NCI-H2081 (cell line): ENCODE measurements at regions not wholly inside any gene's neighbourhood (a gene's known extent, or its start where the extent isn't known, plus 50 kb on each side); places are given as distances from the start of the nearest gene placed in this dataset.
A peak's percentile ranks its signal among the peaks of the same experiment; 100 is the strongest.
"Not testable (repeated sequence)": the region's sequence is repeated elsewhere in the genome, so short reads cannot be mapped to it uniquely, and the experiment has no call there.

ENCODE experiments used
- DNase-seq, 2 experiments: peaks; one replicate each; lab custom pipeline; 2025; lab: John Stamatoyannopoulos, UW

- DNase-seq = no peak
These were observed 152.8 kb upstream of the ZBED5 start for GRCh38 chr11:11010624-11011127.

GRCh38 chr11:11009179-11009578 lies 151.3 kb upstream of the ZBED5 start:
- no peak for DNase-seq

- DNase-seq = no peak
These were observed 146.2 kb upstream of the ZBED5 start for GRCh38 chr11:11004069-11004468.

GRCh38 chr11:11003226-11003625 lies 145.4 kb upstream of the ZBED5 start:
- no peak for DNase-seq

- DNase-seq = no peak
These were observed 142.9 kb upstream of the ZBED5 start for GRCh38 chr11:11000579-11001283.

GRCh38 chr11:10998674-10999073 lies 140.8 kb upstream of the ZBED5 start:
- DNase-seq = no peak

GRCh38 chr11:10996678-10997077 lies 138.8 kb upstream of the ZBED5 start:
- no peak for DNase-seq

GRCh38 chr11:10993640-10994039 lies 135.8 kb upstream of the ZBED5 start:
- DNase-seq = no peak

- DNase-seq = no peak
These were observed 135.3 kb upstream of the ZBED5 start for GRCh38 chr11:10993186-10993585.

- peak; percentile 59 to 83 for DNase-seq
These were observed 133.5 kb upstream of the ZBED5 start for GRCh38 chr11:10991393-10991792.

GRCh38 chr11:10990637-10991193 lies 132.9 kb upstream of the ZBED5 start:
- DNase-seq = no peak

- DNase-seq = no peak
These were observed 132.3 kb upstream of the ZBED5 start for GRCh38 chr11:10990160-10990559.

GRCh38 chr11:10986006-10986405 lies 128.2 kb upstream of the ZBED5 start:
- no peak for DNase-seq

- DNase-seq = no peak
These were observed 126.9 kb upstream of the ZBED5 start for GRCh38 chr11:10984742-10985141.

GRCh38 chr11:10984250-10984649 lies 126.4 kb upstream of the ZBED5 start:
- DNase-seq = no peak

- no peak for DNase-seq
These were observed 125.1 kb upstream of the ZBED5 start for GRCh38 chr11:10982704-10983510.

- no peak for DNase-seq
These were observed 121.7 kb upstream of the ZBED5 start for GRCh38 chr11:10979529-10979928.

- DNase-seq = no peak
These were observed 120.3 kb upstream of the ZBED5 start for GRCh38 chr11:10978198-10978597.

GRCh38 chr11:10975287-10975721 lies 117.5 kb upstream of the ZBED5 start:
- peak; percentile 16 to 61 for DNase-seq

- DNase-seq = peak; percentile 49 to 81
These were observed 115.6 kb upstream of the ZBED5 start for GRCh38 chr11:10973416-10973815.

GRCh38 chr11:10970926-10971325 lies 113.1 kb upstream of the ZBED5 start:
- DNase-seq = no peak

GRCh38 chr11:10969387-10969786 lies 111.5 kb upstream of the ZBED5 start:
- no peak for DNase-seq

- DNase-seq = not testable (repeated sequence)
These were observed 99.0 kb upstream of the ZBED5 start for GRCh38 chr11:10956884-10957283.
